NCI-H82 treated with DMSO at 0.1 percent for 48 hours (cell line): ENCODE measurements at regions not wholly inside any gene's neighbourhood (a gene's known extent, or its start where the extent isn't known, plus 50 kb on each side); places are given as distances from the start of the nearest gene placed in this dataset.
"Not testable (repeated sequence)": the region's sequence is repeated elsewhere in the genome, so short reads cannot be mapped to it uniquely, and the experiment has no call there.

ENCODE experiments used
- DNase-seq: peaks from one replicate; lab custom pipeline; 2025; ENCODE audit not compliant: unreplicated experiment; lab: John Stamatoyannopoulos, UW

- DNase-seq = no peak
Measured at GRCh38 chr5:39633057-39633456, 208.3 kb upstream of the DAB2 start.

DNA sequence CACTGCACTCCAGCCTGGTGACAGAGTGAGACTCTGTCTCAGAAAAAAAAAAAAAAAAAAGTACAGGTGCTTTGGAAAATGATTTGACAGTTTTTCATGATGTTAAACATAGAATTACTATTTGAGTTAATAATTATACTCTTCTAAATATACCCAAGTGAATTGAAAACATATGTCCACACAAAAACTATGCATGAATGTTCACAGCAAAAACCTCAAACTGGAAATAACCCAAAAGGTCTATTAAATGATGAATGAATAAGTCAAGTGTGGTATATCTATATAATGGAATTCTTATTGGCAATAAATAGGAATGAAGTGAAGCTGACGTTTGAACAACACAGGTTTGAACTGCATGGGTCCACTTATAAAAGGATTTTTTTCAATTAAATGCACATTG, 207.2 kb upstream of the DAB2 start:
- no peak for DNase-seq

GRCh38 chr5:39629946-39630345, 205.2 kb upstream of the DAB2 start:
- no peak for DNase-seq

DNA sequence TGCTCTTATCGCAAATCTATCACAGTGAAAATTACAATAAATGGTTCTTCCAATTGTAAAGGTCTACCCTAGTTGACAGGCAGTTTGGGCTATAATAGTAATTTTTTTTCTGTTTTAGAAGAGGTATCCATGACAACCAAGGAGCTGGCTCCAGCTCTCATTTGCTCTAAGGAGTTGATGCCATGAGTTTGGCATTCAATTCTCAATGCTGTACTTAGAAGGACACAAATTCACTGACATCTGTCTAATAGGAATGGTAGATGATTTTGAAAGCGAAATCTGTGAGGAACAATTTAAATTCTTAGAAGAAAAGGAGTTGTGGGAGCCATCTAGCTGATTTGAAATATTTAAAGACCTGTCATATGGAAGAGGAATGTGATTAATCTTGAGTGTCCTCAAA, 203.6 kb upstream of the DAB2 start:
- DNase-seq = no peak

GRCh38 chr5:39624890-39625289, 200.1 kb upstream of the DAB2 start:
- DNase-seq = no peak

- no peak for DNase-seq
Measured at GRCh38 chr5:39624268-39624886, 199.6 kb upstream of the DAB2 start.

GRCh38 chr5:39623291-39623865, 198.6 kb upstream of the DAB2 start:
- DNase-seq = no peak

- DNase-seq = no peak
Measured at GRCh38 chr5:39622281-39622680, 197.5 kb upstream of the DAB2 start.

DNA sequence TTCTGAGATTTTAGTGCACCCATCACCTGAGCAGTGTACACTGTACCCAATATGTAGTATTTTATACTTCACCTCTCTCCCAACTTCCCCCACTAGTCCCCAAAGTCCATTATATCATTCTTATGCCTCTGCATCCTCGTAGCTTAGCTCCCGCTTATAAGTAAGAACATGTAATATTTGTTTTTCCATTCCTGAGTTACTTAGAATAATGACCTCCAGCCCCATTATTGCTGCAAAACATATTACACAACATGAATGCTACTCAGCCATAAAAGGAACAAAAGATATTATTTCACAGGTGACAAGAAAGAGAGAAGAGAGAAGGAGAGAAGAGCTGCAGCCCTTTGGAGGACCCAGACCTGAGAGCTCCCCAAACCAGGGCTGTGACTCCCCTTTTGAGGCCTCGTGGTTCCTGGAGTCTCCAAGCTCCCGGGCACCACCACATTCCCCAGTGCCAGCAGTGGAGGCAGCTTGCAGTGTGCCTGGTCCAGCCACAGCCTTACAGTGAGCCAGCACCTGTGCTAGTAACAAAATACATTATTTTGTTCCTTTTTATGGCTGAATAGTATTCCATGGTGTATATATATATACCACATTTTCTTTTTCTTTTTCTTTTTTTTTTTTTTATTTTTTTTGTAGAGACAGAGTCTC, 194.5 kb upstream of the DAB2 start:
- no peak for DNase-seq

GRCh38 chr5:39618391-39618790, 193.6 kb upstream of the DAB2 start:
- DNase-seq = no peak

GRCh38 chr5:39616131-39616530, 191.4 kb upstream of the DAB2 start:
- no peak for DNase-seq

- DNase-seq = not testable (repeated sequence)
Measured at GRCh38 chr5:39611076-39611475, 186.3 kb upstream of the DAB2 start.

GRCh38 chr5:39608024-39608423, 183.2 kb upstream of the DAB2 start:
- no peak for DNase-seq

DNA sequence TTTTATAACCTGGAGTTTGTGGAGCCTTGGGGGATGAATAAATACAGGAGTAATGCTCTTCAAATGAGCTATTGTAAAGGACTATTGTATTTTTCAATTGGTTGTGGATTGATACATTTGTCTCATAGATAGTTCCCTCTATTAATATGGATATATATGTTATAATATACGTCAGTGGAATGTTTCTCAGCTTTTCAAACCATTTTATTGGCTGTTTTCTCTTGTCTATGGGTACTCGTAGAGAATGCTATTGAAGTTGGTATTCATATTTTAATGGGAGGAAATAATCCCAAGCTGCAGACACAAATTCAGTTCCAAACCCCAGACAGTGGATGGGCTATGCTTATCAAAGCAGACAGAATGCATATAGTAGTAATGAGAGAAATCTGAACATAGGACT, 181.8 kb upstream of the DAB2 start:
- DNase-seq = no peak

DNA sequence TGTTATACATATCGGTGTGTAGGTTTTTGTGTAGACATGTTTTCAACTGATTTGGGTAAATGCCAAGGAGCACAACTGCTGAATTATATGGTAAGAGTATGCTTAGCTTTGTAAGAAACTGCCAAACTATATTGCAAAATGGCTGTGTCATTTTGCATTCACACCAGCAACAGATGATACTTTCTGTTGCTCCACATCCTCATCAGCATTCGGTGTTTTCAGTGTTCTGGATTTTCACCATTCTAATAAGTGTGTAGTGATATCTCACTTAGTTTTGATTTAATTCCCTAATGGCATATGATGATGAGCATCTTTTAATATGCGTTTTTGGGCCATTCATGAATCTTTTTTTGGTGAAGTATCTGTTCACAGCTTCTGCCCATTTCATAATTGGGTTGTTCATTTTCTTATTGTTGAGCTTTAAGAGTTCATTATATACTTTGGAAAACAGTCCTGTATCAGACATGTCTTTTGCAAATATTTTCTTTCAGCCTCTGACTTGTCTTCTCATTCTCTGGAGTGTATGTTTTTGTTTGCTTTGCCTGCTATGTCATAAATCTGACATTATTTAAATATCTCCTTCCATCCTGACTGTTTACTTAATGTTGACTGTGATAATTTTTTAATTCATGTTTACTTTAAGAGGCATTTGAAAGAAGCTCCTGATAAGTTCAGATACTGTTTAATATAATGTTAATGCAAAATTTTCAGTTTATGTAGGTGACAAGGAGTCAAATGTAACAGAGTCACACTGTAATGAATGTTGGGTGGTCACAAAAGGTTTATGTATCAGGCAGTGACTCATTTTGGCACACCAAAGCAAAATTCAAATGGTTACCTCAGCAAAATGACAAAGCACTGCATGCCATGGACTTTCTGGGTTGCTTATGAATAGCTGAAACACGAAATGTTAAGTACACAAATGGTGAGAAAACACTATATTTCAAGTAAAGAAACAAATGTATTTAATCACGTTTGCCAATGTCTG, 181.1 kb upstream of the DAB2 start:
- DNase-seq = no peak

GRCh38 chr5:39605145-39605544, 180.4 kb upstream of the DAB2 start:
- DNase-seq = no peak

- no peak for DNase-seq
Measured at GRCh38 chr5:39604491-39604890, 179.7 kb upstream of the DAB2 start.

- no peak for DNase-seq
Measured at GRCh38 chr5:39599721-39600431, 175.1 kb upstream of the DAB2 start.

- no peak for DNase-seq
Measured at GRCh38 chr5:39598661-39599248, 174.0 kb upstream of the DAB2 start.

- DNase-seq = no peak
Measured at GRCh38 chr5:39588179-39588578, 163.4 kb upstream of the DAB2 start.

- no peak for DNase-seq
Measured at GRCh38 chr5:39587675-39588074, 162.9 kb upstream of the DAB2 start.
